NCI-H1930 (cell line): ENCODE measurements at regions not wholly inside any gene's neighbourhood (a gene's known extent, or its start where the extent isn't known, plus 50 kb on each side); places are given as distances from the start of the nearest gene placed in this dataset.
"Not testable (repeated sequence)": the region's sequence is repeated elsewhere in the genome, so short reads cannot be mapped to it uniquely, and the experiment has no call there.

ENCODE experiments used
- DNase-seq, 2 experiments: peaks; one replicate each; lab custom pipeline; 2025; lab: John Stamatoyannopoulos, UW

DNA sequence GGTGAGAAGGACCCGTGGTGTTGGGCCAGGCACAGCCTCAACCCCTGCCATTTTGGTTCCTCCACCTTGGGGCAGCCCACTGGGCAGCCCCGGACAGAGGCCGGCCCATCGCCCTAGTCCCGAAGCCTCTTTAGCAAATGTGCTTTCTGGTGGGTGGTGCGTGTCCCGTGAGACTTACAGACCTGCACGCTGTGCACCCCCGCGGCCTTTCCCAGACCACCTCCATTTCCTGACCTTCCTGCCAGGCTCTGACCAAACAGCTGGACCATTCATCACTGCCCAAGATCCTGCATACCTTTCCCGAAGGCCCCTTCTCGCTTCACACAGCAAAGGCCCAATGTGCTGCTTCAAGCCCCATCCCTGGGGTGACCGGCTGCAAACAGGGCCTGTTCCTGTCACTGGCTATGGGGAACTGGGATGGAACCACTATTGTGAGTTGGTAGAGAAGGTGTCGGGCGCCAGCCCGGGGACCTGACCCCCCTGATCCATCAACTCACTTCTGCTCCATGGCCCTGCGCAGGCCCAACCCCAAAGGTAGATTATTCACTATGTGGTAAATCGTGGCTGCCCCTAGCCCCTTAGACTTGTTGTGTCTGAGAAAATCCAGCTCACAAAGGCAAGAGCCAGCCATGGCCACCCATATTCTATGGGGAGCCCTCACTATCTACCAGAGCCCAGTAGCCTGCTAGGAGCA lies 341.0 kb downstream of the EIPR1 start:
- no peak for DNase-seq

DNA sequence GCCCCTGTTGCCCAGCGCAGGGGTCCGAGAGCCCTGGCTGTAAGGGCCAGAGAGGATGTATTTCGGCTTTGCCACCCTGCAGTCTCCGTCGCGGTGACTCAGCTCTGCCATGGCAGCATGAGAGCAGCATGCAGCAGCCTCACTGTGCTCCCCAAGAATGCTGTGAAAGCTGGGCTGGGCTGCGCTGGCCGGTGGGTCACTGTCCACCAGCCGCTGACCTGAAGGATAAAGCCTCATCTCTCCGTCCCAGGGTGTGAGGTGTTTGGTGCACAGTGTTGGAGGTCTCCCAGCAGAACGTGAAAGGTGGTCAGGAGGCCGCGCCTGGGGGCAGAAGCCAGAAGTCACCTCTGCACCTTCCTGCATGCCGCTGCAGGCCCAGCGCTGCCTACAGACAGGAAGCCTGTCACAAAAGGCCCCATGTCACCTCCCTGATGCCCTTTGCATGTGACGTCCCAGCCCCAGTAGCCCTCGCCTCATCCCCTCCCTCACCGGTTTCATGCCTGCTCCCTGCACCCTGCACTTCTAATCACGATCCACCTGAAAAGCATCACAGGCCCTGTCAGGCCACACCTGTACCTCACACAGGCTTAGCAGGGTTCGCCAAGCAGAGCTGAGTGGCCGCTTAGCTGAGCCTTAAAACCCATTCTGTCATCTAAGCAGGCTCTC lies 342.1 kb downstream of the EIPR1 start:
- DNase-seq = no peak

DNA sequence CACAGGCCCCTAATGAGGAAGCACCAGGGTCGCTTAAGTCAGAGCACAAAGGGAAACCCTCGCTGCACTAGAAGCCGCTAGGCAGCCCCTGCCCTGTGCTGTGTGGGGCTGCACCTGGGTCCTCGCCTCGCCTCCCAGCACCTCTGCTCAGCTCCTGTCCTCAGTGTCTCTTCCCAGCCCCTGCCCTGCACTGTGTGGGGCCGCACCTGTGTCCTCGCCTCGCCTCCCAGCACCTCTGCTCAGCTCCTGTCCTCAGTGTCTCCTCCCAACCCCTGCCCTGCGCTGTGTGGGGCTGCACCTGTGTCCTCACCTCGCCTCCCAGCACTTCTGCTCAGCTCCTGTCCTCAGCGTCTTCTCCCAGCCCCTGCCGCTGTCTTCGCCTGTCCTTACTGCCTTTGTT lies 342.8 kb downstream of the EIPR1 start:
- DNase-seq = no peak

- no peak for DNase-seq
Observed at GRCh38 chr2:3034396-3034795, 343.2 kb downstream of the EIPR1 start.

- no peak for DNase-seq
Observed at GRCh38 chr2:3033315-3033714, 344.3 kb downstream of the EIPR1 start.

- not testable (repeated sequence) for DNase-seq
Observed at GRCh38 chr2:3030791-3031190, 346.8 kb downstream of the EIPR1 start.

DNA sequence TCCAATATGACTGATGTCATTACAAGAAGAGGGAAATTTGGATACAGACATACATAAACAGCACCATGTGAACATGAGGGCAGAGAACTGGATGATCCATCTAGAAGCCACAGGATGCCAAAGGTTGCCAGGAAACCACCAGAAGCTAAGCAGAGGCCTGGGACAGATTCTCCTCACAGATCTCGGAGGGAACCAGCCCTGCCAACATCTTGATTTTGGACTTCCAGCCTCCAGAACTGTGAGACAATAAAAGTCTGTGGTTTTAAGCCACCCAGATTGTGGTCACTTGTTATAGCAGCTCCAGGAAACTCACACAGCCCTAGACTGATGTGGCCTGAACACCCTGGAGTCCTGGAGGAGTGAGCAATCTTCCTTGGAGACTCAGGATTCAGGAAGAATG lies 351.6 kb downstream of the EIPR1 start:
- DNase-seq = no peak

- no peak for DNase-seq
Observed at GRCh38 chr2:3025261-3025660, 352.4 kb downstream of the EIPR1 start.

DNA sequence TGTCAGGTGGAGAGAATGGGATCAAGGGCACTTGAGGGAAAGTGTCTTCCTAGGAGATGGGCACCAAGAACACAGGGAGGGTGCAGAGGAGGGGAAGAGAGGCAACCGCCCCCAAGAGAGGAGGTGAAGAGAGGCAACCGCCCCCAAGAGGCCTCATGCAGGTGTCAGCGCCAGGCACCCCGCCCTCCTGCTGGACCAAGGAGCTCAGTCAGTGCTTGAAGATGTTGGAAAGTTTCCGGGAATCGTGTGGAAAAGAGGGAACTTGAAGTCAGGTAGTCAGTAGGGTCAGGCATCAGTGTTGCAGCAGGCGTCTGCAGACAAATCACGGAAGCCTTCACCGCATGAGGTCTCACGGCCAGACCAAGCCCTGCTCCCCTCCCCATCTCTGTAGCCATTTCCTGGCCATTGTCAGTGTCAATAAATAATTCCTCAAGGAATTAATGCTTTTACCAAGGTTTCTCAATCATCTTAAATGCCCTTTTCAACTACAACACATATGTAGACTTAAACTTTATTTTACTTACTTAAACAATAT lies 353.1 kb downstream of the EIPR1 start:
- DNase-seq = no peak

DNA sequence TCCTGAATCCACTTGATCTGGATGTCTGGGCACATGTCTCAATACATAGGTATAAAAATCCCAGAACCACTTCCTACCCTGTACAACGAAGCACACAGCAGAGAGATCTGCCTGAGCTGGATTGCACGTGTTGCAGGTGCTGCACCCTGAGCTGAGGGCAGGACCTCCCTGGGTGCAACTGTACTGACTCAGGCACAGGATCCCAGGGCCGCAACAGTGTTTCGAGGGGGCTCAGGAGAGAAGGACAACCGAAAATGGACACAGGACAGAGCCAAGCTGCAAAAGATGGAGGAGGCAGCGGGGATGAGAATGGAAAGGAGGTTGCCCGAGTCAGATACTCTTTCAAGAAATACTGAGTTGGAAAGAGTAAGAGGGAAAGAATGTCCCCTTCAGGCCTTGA lies 354.1 kb downstream of the EIPR1 start:
- no peak for DNase-seq

DNA sequence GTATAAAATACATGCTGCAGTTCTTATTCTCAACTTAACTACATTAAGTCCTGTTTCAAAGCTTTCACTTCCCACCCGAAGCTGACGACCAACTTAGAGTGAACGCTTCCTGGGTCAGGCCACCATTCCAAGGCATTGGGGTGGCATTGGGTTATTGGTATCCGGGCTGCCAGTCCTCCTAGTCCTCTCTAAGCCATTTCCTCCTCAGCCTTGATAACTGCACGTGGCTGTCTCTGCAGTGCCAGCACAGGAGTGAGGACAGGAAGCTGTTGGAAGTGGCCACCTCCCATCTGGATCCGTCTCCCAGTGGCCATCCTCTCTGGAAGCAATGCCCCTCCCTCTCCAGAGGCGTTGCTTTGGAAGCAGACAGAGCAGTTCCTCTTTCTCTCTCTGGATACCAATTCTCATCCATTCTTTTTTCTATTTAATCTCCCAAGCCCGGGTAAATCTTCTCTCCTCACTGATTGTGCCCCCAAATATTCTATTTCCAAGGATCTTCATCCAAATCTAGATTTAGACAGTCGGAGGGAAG lies 354.7 kb downstream of the EIPR1 start:
- no peak for DNase-seq

- DNase-seq = no peak
Observed at GRCh38 chr2:3021720-3022119, 355.9 kb downstream of the EIPR1 start.

DNA sequence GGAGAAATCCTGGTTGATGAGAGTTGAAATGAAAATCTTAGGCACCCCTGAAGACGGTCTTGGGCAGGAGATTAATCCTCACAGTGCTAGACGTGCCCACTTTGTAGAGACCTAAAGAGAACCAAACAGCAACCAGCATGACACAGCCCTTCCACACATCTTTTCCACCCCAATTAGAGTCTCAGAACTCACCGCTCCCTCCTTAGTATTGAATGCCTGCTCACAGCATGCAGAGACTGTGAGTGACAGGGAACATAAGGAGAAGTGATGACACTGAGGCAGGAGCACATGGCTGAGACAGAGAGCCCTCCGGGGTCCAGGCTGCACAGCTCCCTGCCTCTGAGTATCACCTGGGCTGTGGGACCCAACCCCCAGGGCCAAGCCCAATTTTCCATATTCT lies 367.6 kb downstream of the EIPR1 start:
- no peak for DNase-seq

- DNase-seq = no peak
Observed at GRCh38 chr2:3009483-3009882, 368.1 kb downstream of the EIPR1 start.

DNA sequence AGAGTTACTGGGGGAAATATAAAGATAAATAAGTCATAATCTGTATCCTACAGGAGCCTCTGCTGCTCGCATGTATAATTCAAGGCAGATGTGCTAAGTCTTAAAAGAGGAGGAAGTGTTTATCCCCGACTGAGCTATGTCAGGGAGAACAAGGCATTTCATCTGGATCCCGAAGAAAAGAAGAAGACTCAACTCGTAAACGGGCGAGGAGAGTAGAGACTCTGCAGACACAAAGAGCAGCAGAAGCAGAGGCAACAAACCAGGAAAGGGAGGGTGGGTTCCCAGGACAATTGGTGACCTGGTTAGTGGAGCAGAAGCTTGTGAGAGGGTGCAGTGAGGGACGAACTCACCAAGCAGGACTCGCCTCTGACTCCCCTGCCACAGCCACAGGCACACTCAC lies 368.6 kb downstream of the EIPR1 start:
- DNase-seq = no peak

- no peak for DNase-seq
Observed at GRCh38 chr2:3008561-3008960, 369.1 kb downstream of the EIPR1 start.

GRCh38 chr2:3007135-3007534 lies 370.5 kb downstream of the EIPR1 start:
- no peak for DNase-seq

- DNase-seq = no peak
Observed at GRCh38 chr2:3005859-3006501, 371.6 kb downstream of the EIPR1 start.

GRCh38 chr2:3001615-3002560 lies 375.7 kb downstream of the EIPR1 start:
- DNase-seq = no peak

- no peak for DNase-seq
Observed at GRCh38 chr2:3000968-3001367, 376.6 kb downstream of the EIPR1 start.

GRCh38 chr2:3000125-3000524 lies 377.5 kb downstream of the EIPR1 start:
- no peak for DNase-seq

DNA sequence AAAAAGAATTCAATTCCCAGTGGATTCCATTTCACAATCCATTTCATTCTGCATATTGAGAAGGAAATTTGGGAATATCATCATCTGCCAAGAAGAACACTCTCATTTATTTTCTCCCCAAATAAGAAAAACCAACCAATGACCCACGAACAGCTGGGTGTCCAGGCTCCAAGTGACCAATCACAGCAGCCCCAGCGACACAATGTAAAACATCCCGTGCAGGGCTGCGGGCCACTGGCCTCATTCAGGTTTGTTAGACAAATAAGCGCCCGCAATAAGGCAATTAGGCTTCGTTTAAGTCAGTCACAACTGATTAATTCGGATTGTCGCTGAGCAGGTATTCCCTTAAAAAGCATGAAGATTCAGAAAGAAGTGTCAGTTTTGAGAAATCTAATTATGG lies 378.6 kb downstream of the EIPR1 start:
- no peak for DNase-seq
